ENCODE measurements at regions not wholly inside any gene's neighbourhood (a gene's known extent, or its start where the extent isn't known, plus 50 kb on each side); places are given as distances from the start of the nearest gene placed in this dataset.

DNA sequence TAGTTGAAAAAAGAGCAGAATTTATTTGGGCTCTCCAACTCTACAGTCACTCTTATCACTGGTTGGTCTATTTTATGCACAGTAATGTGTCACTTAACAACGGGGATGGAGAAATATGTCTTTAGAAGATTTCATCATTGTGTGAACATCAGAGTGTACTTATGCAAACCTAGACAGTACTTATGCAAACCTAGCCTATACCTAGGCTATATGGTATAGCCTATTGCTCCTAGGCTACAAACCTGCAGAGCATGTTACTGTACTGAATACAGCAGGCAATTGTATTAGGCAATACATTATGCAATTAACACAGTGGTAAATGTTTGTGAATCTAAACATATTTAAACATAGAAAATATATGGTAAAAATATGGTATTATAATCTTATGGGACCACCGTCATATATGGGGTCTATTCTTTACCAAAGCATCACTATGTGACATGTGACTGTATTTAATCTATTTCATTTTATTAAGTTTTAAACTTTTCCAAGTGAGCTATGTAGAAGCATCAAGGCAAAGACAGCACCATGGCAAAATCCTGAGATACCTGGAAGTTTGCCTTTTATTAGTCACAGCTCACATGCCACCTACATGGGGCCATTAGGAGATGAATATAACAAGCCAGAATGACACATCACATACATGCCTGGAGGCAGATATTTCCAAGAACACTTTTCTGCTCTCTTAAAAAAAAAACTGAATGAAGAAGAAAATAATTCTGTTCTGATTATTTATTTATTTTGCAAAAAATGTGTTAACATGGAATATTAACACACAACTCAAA is 537.4 kb downstream of the TUSC7 start:
- no peak for ATAC-seq
- Mint-ChIP-seq H3K27ac (no peak overlapping the region), H3K9me3 (peaks cover 0 to 17% of the 10 kb centered on the region in 2 donors), H3K36me3 (no peaks in the 10 kb centered on the region)
- DNase-seq (ENCODE audit: low spot score in 2 of 2) = no peak

DNA sequence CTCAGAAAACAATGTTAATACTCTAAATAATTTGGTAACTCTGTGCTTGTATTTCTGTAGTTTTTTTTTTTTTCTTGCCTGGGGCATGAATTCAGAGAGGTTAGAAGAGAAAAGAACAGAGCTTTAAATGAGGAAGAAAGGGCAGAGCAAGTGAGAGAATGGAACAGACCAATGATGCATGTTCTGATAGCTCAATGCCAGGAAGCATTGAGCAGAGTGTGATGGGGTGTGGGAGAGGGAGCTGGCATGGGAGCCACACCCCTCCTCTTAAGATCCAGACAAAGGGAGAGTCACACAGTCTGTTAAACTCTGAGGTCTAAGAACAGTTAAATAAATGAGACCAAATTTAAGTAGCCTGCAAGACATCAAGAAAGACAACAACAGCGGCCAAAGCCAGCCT is 538.6 kb downstream of the TUSC7 start:
- Mint-ChIP-seq H3K36me3 (no peaks in the 10 kb centered on the region), H3K9me3 (peaks cover 0 to 17% of the 10 kb centered on the region in 2 donors), H3K27ac (no peak overlapping the region)
- DNase-seq (ENCODE audit: low spot score in 2 of 2) = no peak
- no peak for ATAC-seq

DNA sequence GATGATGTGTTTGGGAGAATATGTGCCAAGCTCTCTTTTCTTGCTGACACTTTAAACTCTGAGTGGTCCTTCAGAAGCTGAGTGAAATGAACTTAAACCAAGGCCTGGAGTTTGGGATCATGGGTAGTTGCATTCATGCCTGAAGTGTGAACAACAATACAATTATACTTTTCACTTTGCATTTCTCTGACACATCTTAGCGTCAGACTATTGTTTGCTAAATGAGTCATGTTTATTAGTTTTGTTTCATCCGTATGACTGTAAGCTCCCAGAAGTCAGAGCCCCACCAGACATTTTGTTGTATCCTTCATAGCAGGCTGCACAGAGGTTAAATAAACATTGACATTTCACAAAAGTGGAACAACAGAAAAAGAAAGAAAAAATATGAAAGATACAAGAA is 542.6 kb downstream of the TUSC7 start:
- Mint-ChIP-seq H3K27ac (no peak overlapping the region), H3K9me3 (peaks cover 0 to 13% of the 10 kb centered on the region in 2 donors), H3K36me3 (no peaks in the 10 kb centered on the region)
- DNase-seq (ENCODE audit: low spot score in 2 of 2) = no peak
- ATAC-seq = no peak

DNA sequence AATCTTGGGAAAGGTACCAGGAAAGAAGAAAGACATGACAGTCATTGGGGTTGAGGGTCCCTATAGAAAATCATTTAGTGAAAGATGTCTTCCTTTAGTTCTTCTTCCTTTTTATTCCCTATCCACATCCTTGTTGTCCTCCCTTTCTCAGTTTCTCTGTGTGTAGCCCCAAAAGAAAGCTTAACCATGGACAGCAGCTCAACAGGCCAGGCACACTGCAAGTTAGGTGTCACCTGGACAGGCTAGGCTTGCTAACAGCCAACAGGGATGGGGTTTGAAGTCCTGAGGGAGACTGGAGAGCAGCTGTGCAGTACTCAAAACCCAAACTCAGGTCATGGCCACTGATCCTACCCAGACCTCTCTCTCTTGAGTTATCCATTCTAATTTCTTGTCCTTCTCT is 543.1 kb downstream of the TUSC7 start:
- Mint-ChIP-seq H3K9me3 (peaks cover 0 to 16% of the 10 kb centered on the region in 2 donors), H3K27ac (no peak overlapping the region), H3K36me3 (no peaks in the 10 kb centered on the region)
- DNase-seq (ENCODE audit: low spot score in 2 of 2) (no peak), ATAC-seq (no peak)

DNA sequence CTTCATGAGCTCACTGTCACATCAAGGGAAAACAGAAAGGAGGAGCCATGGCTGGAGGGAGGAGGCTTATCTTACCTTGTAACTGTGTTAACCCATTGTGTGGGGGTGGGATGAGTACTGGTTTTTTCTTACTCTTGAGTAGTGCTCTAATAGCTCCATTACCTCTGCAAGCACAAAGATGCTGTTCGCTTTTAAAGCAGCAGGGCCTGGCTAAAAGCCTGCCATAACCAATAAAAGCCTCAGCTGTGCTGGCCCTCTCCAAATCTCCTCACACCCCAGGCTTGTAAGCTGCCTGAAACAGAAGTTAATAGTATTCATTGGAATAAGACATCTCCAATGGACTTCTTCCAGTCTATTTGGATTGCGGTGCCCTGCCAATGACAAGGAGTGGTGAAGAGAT is 544.1 kb downstream of the TUSC7 start:
- Mint-ChIP-seq H3K9me3 (peaks cover 0 to 16% of the 10 kb centered on the region in 2 donors), H3K27ac (no peak overlapping the region), H3K36me3 (no peaks in the 10 kb centered on the region)
- DNase-seq (ENCODE audit: low spot score in 2 of 2) = no peak
- ATAC-seq = no peak

DNA sequence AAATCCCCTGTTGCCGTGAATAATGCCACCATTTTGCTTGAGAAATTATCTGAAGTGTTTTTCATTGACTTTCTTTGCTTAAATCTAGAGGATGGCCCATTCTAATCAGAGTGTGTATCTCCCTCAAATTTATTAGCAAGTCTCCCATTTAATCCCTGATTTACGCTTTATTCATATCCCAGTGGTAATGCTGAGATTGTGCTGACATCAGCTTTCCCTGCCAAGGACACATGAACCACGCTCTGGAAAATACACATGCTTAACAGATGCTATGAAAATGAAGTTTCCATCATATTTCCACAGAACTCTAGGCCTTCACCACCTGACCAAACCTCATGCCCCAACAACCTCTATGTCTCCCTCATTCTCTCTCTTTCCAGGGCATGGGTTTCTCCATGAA is 545.4 kb downstream of the TUSC7 start:
- no peak for DNase-seq (ENCODE audit: low spot score in 2 of 2)
- no peak for ATAC-seq
- Mint-ChIP-seq H3K36me3 (no peaks in the 10 kb centered on the region), H3K27ac (no peak overlapping the region), H3K9me3 (peaks cover 0 to 11% of the 10 kb centered on the region in 2 donors)

DNA sequence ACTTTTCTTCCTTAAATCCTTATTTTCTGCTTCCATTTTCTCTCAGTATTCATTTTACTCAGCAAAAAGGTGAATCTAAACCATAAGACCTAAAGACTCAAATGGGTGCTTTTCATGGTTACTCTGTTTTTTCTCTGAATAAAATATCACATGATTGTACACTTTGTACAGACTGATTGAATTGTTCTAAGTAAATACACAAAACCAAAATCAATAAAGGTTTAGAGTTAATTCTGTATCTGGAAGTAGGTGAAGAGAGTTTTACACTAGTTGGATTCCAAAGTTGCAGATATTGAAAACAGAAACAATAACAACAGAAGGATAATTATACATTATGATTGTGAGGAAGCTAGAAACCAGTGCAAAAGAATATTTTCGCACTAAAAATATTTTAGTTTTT is 546.2 kb downstream of the TUSC7 start:
- Mint-ChIP-seq H3K27ac (no peak overlapping the region), H3K9me3 (peaks cover 0 to 10% of the 10 kb centered on the region in 2 donors), H3K36me3 (no peaks in the 10 kb centered on the region)
- ATAC-seq (no peak), DNase-seq (ENCODE audit: low spot score in 2 of 2) (no peak)

DNA sequence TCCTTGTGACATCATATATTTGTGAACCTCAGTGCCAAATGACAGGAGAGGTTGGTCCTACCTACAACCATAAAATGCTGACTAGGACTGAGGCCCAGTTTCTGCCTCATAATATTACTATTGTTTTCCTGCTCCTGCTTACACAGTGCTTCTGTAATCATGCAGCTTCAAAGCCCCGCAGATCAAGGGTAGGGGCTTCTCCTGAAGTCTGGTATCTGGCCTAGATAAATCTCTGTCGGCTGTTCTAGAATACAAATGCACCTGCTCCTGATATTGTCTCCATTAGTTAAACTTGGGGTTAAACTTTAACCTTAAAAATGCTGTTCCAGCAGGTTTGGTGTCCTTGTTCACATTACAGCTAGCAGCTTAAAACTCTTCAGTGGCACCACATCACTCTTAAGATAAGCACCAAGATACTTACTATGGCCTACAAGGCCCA is 552.4 kb downstream of the TUSC7 start:
- DNase-seq (ENCODE audit: low spot score in 2 of 2) = no peak
- Mint-ChIP-seq H3K36me3 (no peaks in the 10 kb centered on the region), H3K9me3 (peaks cover 10 to 18% of the 10 kb centered on the region in 2 donors), H3K27ac (no peak overlapping the region)
- ATAC-seq = no peak

DNA sequence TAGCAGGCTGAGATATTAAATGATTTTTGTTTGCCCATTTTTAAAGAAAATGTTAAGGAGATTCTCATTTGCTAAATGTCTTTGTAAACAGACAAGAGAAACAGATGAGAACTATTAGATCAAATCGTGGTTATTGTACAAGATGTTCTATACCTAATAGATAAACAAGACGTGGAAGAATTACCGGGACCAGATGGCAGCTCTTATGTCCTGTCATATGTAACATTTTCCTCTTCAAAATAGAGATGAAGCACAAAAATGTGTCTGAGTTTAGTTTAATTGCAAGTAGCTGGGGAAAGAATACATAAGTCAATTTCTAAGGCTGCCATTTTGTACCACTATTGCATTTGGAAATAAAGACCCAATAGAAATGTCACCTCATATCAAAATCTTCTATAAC is 553.7 kb downstream of the TUSC7 start:
- ATAC-seq (no peak), DNase-seq (ENCODE audit: low spot score in 2 of 2) (no peak)
- Mint-ChIP-seq H3K9me3 (peaks cover 10 to 15% of the 10 kb centered on the region in 2 donors), H3K36me3 (no peaks in the 10 kb centered on the region), H3K27ac (no peak overlapping the region)

DNA sequence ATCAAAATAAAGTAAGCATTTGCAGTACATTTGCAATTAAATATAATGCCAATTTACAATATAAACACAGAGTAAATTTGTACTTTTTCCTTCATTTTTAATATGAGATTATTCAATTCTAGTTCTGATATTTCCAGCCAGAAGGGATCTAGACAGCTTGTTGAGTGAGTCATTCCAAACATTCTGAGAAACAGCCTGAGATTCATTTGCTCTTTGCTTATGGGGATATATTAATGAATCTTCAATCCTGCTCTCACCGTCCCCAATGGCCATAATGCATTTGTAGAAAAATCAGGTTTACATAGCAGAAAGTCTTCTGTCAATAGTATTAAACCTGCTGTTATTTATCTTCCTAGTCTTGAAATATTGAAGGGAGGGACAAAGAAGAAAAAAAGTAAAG is 554.2 kb downstream of the TUSC7 start:
- Mint-ChIP-seq H3K36me3 (no peaks in the 10 kb centered on the region), H3K27ac (no peak overlapping the region)
- no peak for ATAC-seq

DNA sequence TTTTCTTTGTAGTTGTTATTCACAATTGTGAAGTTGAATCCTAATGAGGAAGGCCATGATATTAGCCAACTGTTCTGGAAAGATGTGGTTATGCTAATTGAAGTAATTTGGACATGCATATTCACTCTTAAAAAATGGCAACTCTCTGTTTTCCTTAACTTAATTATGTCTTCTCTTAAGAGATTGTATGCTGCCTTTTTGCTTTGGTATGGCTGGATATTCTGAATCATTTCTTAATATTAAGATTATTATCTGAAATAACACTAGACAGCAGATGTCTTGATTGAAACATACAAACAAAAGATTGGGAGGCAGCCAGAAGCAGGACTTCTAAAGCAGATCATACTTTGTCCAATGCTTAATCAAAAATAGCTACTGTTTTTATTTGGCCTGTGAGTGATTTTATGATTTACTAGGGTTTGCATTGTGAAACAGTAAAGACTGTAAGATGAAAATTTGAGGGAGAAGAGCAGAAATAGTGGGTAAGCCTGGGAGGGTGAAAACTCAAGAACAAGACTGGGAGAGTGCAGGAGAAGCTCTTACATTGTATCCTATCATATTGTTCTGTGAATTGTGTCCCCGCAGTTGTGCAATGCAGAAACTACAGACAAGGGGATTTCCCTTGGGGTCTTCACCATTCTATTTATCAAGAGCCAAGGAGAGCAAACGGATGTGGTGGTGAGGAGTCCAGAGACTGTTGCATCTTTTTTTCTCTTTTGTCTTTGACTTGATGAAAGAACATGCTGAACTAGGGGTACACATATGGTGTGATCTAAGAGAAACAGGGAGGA is 554.8 kb downstream of the TUSC7 start:
- DNase-seq (ENCODE audit: low spot score in 2 of 2) (no peak), ATAC-seq (no peak)
- Mint-ChIP-seq H3K9me3 (peaks cover 10 to 15% of the 10 kb centered on the region in 2 donors), H3K36me3 (no peaks in the 10 kb centered on the region), H3K27ac (no peak overlapping the region)

More for the DNA sequence above, 554.2 kb downstream of the TUSC7 start:
- peaks cover 10 to 15% of the 10 kb centered on the region in 2 donors for H3K9me3 Mint-ChIP-seq
- DNase-seq (ENCODE audit: low spot score in 2 of 2) = no peak

DNA sequence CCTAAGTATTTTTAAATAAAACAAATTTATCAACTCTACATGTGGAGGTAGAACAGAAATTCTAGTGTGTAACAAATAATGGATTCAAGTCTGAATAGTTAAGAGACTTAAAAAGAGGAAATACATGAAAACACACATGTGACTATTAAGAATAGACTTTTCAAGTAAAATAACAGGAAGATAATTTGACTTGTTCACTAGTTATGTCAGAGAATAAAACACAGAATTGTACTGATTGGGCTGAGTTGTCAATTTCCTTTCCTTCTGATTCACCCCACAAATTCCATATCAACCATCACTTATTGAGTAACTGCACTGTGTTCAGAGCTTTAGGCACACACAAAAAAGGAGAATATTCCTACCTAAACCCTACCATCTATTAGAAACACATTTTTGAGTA is 557.2 kb downstream of the TUSC7 start:
- Mint-ChIP-seq H3K27ac (no peak overlapping the region), H3K9me3 (peaks cover 17 to 19% of the 10 kb centered on the region in 2 donors), H3K36me3 (no peaks in the 10 kb centered on the region)
- no peak for DNase-seq (ENCODE audit: low spot score in 2 of 2)
- ATAC-seq = no peak

DNA sequence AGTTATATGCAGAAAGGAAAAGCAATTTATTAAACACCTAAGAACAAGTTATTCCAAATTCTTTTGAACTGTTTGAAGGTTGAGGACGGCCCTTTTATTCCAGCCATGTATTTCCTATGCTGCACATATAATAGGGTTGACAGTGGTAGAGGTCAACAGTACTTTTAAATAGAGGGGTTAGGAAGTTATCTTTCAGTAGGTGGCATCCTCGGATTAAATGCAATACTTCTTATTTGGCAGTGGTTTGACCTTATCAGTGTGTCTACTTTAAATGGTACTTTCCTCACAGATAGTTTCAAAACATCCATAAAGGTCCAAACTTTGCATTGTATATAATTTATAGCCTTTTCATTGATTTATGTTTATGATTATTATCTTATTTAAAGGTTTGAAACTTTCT is 558.7 kb downstream of the TUSC7 start:
- peaks cover 6 to 10% of the 10 kb centered on the region in 2 donors for H3K9me3 Mint-ChIP-seq
- H3K27ac Mint-ChIP-seq = no peak overlapping the region
- ATAC-seq = no peak
- DNase-seq (ENCODE audit: low spot score in 2 of 2) = no peak
- no peaks in the 10 kb centered on the region for H3K36me3 Mint-ChIP-seq

DNA sequence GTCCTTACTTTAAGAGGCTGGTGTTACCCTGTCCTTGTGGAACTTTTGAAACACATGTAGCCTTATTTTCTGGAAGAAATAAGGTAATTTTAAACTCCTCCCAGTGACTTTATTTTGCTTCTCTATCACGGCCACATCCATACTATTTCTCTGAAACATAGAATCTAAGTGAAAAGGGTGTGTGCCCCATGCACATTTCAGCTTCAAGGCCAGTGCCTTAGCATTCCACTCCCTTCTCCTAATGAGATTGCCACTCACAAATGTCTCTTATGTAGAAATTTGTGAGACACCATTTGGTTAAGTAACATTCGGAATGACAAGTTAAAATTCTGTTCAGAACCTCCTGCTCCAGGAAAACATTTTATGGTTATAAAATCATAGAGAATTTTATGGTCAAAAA is 562.7 kb downstream of the TUSC7 start:
- no peaks in the 10 kb centered on the region for H3K36me3 Mint-ChIP-seq
- DNase-seq (ENCODE audit: low spot score in 2 of 2) (no peak), ATAC-seq (no peak)
- H3K27ac Mint-ChIP-seq = no peak overlapping the region
- H3K9me3 Mint-ChIP-seq = peaks cover 8 to 11% of the 10 kb centered on the region in 2 donors

DNA sequence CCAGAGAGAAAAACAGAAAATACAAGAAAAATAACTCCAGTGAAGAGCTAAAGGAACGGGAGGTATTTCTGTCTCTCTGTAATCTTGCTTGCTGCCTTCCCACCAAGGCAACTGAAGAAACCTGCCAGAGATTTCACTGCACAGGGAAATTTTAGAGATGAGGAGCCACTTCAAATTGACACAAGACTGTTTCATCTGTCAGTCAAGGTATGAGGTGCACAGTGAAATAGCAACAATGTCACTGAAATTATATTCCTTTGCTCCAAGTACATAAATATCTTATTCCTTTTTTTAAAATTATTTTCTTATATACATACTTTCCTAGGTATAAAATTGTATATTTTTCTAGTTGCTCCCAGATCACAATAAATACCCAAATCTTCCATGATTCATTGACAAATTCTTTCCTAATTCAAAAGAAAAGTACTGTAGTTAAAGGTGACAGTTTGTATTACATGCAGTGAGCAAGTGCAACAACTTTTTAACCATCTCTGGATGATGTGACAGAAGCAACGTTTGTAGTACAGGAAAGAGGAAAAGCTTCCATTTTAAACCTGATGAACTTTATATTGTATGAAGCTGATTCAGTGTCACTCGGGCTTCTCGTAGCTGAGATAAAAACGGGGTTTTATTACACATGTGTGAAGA is 563.4 kb downstream of the TUSC7 start:
- Mint-ChIP-seq H3K36me3 (no peaks in the 10 kb centered on the region), H3K9me3 (peaks cover 11 to 14% of the 10 kb centered on the region in 2 donors), H3K27ac (no peak overlapping the region)
- no peak for ATAC-seq
- no peak for DNase-seq (ENCODE audit: low spot score in 2 of 2)

DNA sequence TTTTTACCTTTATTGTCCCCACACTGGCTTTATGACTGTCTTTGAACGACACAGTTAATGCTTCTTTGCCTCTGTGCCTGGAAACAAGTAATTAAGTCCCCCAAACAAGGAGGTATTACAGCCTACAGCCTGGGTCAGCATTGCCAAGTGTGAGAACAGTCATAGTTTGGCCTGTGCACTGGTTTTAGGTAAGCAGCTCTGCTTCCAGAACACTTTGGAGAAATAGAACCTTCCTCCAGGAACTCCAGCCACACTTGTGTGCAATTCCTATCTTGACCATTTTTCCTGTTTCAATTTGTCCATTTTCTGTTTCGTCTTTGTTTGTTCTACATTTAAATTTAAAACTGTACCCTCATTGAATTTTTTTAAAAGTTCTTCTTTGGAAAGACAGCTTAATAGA is 568.2 kb downstream of the TUSC7 start:
- DNase-seq (ENCODE audit: low spot score in 2 of 2) (no peak), ATAC-seq (no peak)
- Mint-ChIP-seq H3K27ac (no peak overlapping the region), H3K36me3 (no peaks in the 10 kb centered on the region), H3K9me3 (peaks cover 10 to 18% of the 10 kb centered on the region in 2 donors)

Measured in activated naive CD4-positive, alpha-beta T cell treated with anti-CD3 and anti-CD28 coated beads, Interleukin-2, amount 50 U/mL, for 72 hours (primary cell).